OCI-LY3 (cell line): ENCODE measurements at regions not wholly inside any gene's neighbourhood (a gene's known extent, or its start where the extent isn't known, plus 50 kb on each side); places are given as distances from the start of the nearest gene placed in this dataset.
"Not testable (repeated sequence)": the region's sequence is repeated elsewhere in the genome, so short reads cannot be mapped to it uniquely, and the experiment has no call there.

ENCODE experiments used
- EZH2phosphoT487 ChIP-seq: fragments of 200-600 bp; shearing (Covaris generic); IDR thresholded peaks from 2 replicates; pipeline ENCODE4 v1.6.1; 2018; ENCODE audit warnings: antibody characterized with exemption, mixed run types, low read depth
- TF ChIP-seq, protein P1 (sequence below): fragments of 200-600, 300-600 bp; sonication (generic); IDR thresholded peaks from 2 replicates; pipeline ENCODE4 v1.5.1; 2014; ENCODE audit warnings: antibody characterized with exemption, low read length, low read depth

DNA sequence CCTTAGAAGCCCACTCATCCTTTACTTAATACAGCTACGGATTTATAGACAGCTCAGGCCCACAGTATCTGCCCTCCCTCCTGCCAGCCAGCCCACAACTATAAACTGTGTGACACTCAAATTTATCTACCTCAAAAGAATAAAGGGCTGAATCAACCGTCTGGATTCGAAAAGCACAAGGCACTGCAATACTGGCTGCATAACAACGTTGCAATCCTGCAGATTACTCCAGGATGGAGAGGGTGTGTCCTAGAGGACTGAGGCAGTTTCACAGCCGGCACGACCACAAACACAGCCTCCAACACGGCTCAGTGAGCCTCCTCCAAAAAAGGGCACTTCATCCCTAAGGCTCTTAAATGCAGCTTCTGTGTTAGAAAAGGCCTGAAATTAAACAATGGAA is 138.3 kb upstream of the EFCAB3 start:
- TF ChIP-seq, protein P1, sequence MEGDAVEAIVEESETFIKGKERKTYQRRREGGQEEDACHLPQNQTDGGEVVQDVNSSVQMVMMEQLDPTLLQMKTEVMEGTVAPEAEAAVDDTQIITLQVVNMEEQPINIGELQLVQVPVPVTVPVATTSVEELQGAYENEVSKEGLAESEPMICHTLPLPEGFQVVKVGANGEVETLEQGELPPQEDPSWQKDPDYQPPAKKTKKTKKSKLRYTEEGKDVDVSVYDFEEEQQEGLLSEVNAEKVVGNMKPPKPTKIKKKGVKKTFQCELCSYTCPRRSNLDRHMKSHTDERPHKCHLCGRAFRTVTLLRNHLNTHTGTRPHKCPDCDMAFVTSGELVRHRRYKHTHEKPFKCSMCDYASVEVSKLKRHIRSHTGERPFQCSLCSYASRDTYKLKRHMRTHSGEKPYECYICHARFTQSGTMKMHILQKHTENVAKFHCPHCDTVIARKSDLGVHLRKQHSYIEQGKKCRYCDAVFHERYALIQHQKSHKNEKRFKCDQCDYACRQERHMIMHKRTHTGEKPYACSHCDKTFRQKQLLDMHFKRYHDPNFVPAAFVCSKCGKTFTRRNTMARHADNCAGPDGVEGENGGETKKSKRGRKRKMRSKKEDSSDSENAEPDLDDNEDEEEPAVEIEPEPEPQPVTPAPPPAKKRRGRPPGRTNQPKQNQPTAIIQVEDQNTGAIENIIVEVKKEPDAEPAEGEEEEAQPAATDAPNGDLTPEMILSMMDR: not testable (repeated sequence)
- TF ChIP-seq EZH2phosphoT487: not testable (repeated sequence)
